HG03432 (cell line): ENCODE measurements at regions not wholly inside any gene's neighbourhood (a gene's known extent, or its start where the extent isn't known, plus 50 kb on each side); places are given as distances from the start of the nearest gene placed in this dataset.
"Not testable (repeated sequence)": the region's sequence is repeated elsewhere in the genome, so short reads cannot be mapped to it uniquely, and the experiment has no call there.

Experiments
- ATAC-seq: cut with Tn5 transposase; IDR thresholded peaks from one replicate; pipeline ENCODE4 v1.9.1; 2021; ENCODE audit warnings: mild to moderate bottlenecking, moderate library complexity; ENCODE audit not compliant: unreplicated experiment

DNA sequence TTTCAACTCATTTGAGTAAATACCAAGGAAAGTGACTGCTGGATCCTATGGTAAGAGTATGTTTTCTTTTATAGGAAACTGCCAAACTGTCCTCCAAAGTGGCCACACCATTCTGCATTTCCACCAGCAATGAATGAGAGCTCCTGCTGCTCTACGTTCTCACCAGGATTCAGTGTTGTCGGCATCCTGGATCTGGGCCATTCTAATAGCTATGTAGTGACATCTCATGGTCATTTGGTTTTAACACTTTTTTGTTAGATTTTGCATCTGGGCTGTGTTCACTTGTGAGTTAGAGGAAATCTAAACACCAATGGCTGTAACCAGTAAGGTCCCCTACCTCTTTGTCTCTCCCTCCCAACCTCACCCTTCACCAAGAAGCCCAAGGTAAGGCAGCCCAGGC, 115.9 kb downstream of the ATPSCKMT start:
- ATAC-seq, result no peak

DNA sequence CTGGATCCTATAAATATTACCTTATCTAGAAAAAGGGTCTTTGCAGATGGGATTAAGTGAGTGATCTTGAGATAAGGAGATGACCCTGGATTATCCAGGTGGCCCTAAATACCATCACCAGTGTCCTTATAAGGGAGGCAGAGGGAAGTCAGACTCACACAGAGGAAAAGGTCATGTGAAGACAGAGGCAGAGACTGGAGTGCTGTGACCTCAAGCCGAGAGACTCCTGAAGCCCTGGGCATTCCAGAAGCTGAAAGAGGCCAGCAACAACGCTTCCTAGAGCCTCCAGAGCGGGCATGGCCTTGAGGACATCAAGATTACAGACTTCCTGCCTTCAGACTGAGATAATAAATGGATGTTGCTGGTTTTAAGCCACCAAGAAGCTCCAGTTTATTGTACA, 118.8 kb downstream of the ATPSCKMT start:
- ATAC-seq, result no peak

DNA sequence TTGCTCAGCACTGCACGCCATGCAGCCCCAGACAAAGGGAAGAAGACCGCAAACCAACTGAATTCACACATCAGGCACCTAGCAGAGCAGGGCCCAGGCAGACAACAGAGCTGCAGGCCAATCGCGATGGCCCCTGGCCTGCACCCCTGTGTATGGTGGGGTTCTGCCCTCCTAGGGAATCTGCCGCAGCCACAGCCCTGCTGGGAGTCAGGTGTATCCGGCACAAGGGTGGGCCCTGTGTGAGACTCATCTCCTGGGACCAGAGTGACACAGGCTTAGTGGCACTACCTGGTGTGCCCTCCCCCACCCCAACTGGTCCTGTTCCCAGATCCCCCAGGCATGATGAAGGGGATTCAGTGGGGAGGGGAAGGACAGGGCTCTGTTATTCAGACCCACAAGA, 122.8 kb downstream of the ATPSCKMT start:
- no peak for ATAC-seq

DNA sequence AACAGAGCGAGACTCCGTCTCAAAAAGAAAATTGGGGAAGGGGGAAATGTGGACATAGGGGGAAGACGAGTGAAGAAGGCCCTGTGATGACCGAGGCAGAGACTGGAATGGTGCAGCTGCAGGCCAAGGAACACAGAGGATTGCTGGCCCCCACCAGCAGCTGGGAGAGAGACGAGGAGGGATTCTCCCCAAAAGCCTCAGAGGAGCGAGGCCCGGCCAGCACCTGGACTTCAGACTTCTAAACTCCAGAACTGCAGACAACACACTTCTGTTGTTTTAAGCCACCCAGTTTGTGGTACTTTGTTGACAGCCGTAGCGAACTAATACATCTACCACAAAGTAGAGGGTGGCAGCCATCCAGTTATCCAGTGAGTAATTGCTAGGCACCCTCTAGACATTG, 124.6 kb downstream of the ATPSCKMT start:
- no peak for ATAC-seq

DNA sequence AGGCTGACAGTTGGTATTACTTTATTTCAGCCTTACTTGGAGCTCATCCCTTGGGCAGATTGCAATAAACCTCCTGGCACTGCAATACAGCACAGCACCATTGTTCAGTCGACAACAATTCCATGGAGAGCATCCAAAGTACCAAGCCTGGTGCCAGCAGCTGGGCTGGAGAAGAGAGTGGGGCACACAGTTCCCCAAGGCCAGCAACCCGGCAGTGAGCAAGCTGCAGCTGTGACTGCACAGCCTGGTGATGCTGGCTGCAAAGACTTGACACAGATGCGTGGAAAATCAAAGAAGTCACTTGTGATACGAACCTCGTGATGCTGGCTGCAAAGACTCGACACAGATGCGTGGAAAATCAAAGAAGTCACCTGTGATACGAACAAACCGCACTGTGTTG, 125.4 kb downstream of the ATPSCKMT start:
- no peak for ATAC-seq

DNA sequence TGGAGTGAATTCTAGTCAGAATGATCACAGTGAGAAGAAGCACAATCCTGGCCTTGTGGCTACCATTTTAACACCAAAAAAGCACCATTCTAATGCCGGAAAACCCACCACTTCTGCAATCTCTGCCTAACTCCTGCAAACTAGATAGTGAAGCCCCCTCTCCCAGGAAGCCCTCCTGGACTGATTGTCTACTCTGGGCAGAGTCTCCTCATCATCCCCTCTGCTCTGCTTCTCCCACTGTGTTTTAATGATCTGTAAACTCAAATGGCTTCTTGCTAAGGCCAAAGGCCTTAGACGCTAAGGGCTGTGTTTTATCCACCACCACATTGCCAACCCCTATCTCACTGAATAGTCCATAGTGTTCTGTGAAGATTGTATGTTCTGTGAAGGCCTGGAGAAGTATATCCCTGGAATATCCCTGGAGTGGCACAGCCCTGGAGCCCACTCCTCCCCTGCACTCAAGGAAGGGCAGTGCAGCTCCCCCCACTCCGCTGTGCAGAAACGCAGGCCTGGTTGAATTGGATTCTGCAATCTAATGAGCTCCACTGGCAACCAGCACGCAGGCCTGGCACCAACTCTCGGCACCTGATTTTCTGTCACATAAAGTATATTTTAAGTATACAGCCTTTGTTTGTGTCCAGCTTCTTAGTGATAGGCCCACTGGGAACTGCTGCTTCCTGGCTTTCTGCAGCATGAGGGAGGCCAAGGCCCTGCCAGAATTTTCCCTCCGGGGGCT, 126.3 kb downstream of the ATPSCKMT start:
- no peak for ATAC-seq

DNA sequence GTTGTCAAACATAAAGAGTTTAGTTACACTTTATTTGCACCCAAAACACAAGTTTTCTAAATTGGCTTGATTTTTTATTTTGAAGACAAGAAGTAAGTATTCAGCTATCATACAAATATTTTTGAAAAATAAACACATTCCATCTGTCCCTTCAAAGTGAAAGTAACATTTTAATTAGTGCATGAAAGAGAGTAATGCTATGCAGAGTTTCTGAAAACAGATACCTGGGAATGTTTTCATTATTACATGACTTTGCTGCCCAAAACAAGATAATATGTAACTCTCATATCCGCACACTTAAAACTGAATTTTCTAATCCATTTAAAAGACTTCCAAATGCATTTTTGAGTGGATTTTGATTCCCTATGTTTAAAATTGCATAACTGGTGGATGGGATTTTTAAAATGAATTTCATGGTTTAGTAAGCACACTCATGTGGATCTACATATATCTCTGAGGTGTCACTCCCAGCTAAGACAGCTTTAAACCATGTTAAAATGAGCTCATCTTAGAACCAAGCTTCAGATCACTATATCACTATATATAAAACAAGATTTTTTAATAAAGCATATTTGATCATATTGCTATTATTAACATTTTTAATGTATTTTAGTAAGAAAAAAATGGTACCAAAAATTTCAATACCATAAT, 127.5 kb downstream of the ATPSCKMT start:
- no peak for ATAC-seq

DNA sequence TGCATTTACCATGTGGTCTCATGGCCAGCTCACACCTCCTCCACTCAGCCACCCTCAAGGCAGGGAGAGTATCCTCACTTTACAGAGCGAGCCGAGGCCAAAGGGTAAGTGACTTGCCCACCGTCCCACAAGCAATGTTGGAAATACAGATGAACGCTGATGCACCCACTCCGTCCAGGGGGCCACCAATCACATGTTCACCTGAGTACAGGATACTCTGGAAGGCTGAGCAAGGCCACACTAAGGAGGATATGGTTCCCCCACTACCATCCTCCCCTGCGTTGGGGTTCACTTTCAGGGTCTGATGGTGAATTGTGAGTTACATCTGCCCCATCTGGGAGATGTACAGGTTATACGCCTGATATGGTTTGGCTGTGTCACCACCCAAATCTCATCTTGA, 128.8 kb downstream of the ATPSCKMT start:
- ATAC-seq, result no peak

DNA sequence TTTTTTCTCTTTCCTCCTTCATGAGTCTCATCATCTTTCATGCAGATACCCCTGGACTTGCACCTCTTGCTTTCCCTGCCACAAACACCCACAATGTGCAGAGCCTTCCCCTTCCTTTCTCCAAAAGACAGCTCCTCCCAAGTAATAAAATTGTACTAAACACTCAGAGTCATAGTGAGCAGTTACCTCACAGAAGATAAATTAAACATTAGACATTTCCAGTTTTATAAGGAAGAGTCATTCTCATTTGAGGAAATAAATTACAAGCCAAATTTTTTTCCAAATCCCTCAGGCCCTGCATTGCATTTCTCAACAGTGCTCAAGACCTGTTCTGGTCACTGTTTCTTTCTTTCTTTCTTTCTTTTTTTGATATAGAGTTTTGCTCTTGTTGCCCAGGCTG, 131.5 kb downstream of the ATPSCKMT start:
- ATAC-seq, result no peak

DNA sequence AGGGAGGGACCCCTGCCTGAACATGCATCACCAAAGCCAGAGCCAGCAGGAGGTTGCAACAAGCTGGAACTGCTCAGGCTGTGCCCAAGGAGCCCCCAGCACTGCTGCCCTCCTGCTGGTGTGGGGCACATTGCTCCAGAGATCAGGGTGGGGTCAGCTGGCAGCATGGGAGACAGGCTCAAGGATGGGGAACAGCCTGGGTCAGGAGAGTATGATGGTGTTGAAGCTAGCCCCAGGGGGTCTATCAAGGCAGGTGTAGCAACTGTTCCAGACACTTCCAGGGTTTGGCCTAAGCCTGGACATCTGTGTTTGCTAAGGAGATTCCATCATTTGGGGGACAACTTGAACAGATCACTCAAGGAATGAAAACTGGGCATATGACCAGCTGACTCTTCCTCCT, 133.1 kb downstream of the ATPSCKMT start:
- ATAC-seq, result no peak

DNA sequence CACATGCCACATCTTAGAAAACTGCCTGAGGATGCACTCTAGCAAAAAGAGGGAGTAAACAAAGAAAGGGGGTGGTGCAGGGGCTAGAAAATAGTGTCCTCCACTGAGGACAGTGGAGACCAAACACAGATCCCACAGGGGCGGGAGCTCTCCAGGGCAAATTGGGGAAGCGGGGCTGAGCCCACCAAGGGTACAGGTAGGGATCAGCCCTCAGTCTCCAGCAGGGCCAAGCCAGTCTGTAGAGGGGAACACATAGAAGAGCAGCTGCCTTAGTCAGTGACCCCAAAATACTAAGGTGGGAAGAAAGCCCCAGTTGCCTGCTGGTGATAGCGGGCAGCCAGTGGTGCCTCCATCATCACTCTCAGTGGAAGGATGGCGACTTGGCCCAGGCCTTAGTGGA, 134.0 kb downstream of the ATPSCKMT start:
- no peak for ATAC-seq

DNA sequence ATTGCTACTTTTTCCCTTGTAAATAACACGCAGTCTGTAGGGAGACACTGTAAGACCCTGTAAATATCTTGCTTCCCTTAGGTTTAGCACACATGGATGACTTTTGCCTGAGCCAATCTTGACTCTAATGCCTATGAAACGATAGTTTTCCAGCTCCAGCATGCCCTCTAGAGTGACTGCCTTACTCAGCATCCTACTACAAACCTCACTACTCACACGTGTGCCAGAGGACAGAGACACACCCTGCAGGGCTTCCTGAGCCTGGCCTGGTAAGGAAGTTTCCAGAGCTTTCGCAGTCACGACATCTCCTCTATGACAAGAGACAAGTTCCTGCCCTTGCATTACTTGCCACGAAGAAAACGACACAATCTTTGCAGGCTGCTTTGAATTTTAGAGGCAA, 138.1 kb downstream of the ATPSCKMT start:
- ATAC-seq, result peak; percentile 82

DNA sequence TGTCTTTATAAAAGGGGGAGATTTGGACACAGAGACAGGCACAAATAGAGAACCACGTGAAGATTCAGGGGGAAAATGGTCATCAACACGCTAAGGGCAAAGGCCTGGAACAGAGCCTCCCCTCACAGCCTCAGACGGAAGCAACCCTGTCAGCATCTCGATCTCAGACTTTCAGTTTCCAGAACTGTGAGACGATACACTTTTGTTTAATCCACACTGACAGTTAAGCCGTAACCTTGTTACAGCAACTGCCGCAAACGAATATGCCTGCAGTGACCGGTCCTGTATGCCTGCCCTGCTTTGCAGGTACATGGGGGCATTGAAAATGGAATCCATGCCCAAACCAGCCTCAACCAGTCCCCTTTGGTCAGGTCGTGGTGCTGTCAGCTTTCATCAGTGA, 139.5 kb downstream of the ATPSCKMT start:
- no peak for ATAC-seq

DNA sequence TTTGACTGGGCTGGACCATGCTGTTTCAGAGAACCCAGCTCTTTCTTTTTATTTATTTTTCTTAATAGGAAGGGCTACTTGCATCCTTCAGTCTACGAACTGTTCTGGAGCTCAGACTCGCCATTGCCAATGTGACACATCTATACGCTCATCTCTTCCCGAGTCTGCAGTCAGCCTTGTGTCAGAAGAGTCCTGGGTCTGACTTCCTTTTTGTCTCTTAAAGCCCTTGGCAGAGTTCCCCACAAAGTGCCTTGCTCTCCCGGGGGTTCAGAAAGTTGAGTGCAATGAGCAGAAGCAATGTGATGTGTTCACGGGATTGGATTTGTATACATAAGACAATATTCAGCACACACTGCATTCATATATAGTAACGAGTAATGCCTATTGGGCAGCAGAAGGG, 140.4 kb downstream of the ATPSCKMT start:
- no peak for ATAC-seq

DNA sequence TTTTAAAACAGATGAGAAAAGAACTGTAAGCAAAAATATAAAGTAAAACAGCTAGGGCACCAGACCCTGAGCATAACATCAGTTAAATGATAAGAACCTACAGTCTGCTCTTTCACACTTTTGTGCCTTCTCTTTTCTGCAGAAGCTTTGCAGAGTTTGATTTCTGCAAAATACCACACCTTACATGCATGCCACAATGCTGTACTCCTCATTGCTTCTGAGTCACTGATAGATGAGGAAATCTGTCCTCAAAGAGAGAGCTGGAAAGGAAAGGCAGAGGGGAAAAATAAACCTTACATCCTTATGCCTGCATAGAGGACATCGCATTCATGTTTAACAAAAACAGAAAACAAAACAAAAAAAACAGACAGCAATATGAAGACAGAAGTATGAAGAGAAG, 142.9 kb downstream of the ATPSCKMT start:
- ATAC-seq, result no peak

DNA sequence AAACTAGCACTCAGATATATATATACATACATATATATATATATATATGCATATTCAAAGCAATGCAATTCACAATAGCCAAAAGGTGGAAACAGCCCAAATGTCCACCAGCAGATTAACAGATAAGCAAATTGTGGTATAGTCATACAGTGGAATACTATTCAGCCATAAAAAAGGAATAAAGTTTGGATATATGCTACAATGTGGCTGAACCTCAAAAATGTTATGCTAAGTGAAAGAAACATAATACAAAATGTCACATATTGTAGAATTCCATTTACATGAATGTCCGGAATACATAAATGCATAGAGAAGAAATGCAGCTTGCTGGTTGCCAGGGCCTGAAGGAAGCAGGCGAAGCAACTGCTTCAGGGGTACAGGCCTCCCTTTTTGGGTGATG, 143.4 kb downstream of the ATPSCKMT start:
- no peak for ATAC-seq

DNA sequence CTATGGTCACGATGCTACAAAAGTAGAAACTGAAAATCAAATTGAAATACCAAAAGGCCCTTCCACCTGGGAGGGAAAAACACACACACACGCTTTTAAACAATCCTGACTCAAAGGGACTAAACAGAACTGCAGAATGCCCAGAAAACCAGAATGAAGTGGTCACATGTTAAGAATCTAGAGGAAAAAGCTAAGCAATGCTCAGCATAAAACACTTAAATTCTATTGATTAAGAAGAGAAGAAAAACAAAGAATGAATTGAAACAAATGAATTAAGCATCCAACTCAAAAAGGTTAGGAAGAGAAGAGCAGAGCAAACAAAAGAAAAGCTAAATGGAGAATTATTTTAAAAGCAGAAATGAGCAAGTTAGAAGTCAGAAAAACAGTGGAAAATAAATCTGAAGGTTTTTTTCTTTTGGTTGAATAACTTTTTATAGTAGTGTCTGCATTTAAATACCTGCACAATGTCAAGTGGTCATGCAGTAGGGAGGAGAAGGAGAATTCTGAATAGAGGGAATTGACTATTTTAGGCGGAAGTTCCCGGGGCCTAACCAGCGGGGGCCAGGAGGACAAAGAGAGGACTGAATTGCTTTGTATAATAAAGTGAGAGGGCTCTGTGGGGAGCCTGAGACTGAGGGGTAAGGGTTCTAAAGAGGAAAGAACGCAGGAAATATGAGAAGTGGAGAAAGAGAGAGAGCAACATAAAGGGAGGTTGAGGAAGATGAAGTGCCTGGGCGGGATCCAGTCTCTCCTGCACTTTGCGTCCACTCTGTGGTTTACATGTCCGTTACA, 146.8 kb downstream of the ATPSCKMT start:
- no peak for ATAC-seq

DNA sequence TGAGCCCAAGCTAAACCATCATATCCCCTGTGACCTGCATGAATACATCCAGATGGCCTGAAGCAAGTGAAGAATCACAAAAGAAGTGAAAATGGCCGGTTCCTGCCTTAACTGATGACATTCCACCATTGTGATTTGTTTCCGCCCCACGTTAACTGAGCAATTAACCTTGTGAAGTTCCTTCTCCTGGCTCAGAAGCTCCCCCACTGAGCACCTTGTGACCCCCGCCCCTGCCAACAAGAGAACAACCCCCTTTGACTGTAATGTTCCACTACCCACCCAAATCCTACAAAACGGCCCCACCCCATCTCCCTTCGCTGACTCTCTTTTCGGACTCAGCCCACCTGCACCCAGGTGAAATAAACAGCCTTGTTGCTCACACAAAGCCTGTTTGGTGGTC, 147.5 kb downstream of the ATPSCKMT start:
- not testable (repeated sequence) for ATAC-seq

DNA sequence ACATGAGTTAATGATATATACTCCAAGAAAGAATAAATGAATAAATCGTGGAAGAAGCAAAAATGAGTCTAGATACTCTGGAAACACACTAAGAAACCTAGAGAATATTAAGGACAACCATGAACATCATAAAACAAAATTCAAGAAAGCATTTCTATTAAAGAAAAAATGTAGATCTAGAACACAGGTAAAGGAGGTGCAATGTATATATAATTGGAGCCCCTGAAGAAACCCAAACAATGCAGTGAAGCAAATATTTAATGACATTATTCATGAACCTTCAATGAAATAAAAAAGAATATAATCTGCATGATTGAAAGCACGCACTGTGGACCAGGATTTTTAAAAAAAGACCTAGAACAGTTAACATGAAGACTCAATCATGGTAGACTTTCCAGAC, 150.1 kb downstream of the ATPSCKMT start:
- no peak for ATAC-seq

DNA sequence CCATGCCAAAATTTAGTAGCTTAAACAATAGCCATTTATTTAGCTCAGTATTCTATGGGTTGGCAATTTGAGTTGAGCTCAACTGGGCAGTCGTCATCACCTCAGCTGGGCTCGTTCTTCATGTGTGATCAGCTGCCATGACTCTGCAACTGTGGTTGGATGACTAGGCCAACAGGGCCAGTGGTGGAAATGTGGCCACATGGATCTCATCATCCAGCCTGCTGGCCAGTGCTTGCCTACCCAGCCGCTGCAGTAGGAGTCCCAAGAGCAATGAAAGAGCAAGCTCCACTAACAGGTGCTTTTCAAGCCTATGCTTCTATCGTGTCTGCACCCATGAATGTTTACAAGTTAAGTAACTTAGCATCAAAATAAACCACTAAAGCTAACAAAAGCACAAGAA, 158.0 kb downstream of the ATPSCKMT start:
- no peak for ATAC-seq

DNA sequence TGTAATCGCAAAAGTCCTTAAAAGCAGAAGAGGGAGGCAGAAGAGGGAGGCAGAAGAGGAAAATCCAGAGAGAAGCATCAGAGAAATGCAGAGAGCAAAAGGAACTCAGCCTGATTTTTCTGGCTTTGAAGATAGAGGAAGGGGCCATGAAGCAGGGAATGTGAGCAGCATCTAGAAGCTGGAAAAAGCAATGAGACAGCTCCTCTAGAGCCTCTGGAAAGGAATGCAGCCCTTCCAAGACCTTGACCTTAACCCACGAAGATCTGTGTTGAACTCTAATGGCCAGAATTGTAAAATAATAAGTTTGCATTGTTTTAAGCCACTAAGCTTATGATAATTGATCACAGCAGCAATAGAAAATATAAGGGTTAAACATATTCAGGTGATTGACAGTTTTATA, 159.6 kb downstream of the ATPSCKMT start:
- no peak for ATAC-seq

DNA sequence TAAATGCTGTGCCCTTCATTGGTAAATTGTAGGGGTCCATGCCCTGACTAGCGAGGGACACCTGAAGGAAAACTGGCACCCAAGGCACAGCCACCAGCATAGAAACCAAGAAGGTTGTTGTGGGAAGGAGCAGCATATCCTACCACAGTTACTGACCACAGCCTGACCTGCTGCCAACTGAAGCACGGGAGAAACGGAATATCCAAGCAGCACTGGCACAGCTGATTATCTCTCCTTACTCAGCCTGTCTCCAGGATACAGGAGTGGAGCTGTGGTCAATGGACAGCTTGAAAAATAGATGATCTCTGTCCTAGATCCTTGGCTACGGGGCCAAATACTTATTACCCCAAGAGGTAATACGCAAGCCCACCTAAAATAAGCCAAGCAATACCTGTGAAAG, 164.5 kb downstream of the ATPSCKMT start:
- ATAC-seq, result no peak
